ENCODE measurements at regions not wholly inside any gene's neighbourhood (a gene's known extent, or its start where the extent isn't known, plus 50 kb on each side); places are given as distances from the start of the nearest gene placed in this dataset.

- TF ChIP-seq CTCF (conservative IDR thresholded peaks at IDR 0.05; ENCODE audit: low read depth, low read length) (no peak), RAD21 (IDR thresholded peaks at IDR 0.05; ENCODE audit: low read length) (no peak), NFE2L2 (IDR thresholded peaks at IDR 0.05; ENCODE audit: low read depth, low read length) (no peak)
Measured at GRCh38 chr16:55091213-55091870, 160.7 kb downstream of the IRX5 start.

All from IMR-90 (cell line).